Heart right ventricle (tissue), 16 donors: ENCODE measurements at regions not wholly inside any gene's neighbourhood (a gene's known extent, or its start where the extent isn't known, plus 50 kb on each side); places are given as distances from the start of the nearest gene placed in this dataset.

Source experiments
- ATAC-seq, 8 donors: fragments of 200-7000 bp; cut with Tn5 transposase; one replicate each; pipeline ENCODE4 v1.9.1; 2020; ENCODE audit warnings: mild to moderate bottlenecking in 8 of 8, moderate library complexity in 8 of 8, moderate number of reproducible peaks in 1 of 8
- DNase-seq, 2 donors: peaks; one replicate each; pipeline ENCODE4 v3.0.0-alpha.2; 2020
- H3K27ac ChIP-seq, 10 donors: fragments of 200-600 bp; sonication (generic) in 2 of 10; one replicate each; pipeline versions ENCODE4 v1.5.0 to v1.8.0; 2020 to 2022; ENCODE audit warnings: mild to moderate bottlenecking in 3 of 10
- H3K27me3 ChIP-seq, 7 donors: fragments of 200-600 bp; one replicate each; pipeline ENCODE4 v1.8.0; 2021 to 2022; ENCODE audit warnings: mild to moderate bottlenecking in 2 of 7
- H3K36me3 ChIP-seq, 9 donors: fragments of 200-600 bp; sonication (generic) in 1 of 9; one replicate each; pipeline versions ENCODE4 v1.5.0 to v1.8.0; 2020 to 2022; ENCODE audit warnings: mild to moderate bottlenecking in 2 of 9
- H3K4me1 ChIP-seq, 9 donors: fragments of 200-600 bp; sonication (generic) in 1 of 9; one replicate each; pipeline versions ENCODE4 v1.5.0 to v1.8.0; 2020 to 2022; ENCODE audit warnings: mild to moderate bottlenecking in 4 of 9
- H3K4me3 ChIP-seq, 10 donors: fragments of 200-600 bp; sonication (generic) in 2 of 10; one replicate each; pipeline versions ENCODE4 v1.5.0 to v1.8.0; 2020 to 2022; ENCODE audit warnings: mild to moderate bottlenecking in 7 of 10, moderate library complexity in 2 of 10
- H3K9me3 ChIP-seq, 11 donors: fragments of 200-600 bp in 10 of 11; sonication (generic) in 2 of 11; one replicate each; pipeline versions ENCODE4 v1.5.0 to v1.8.0; 2013 to 2022; ENCODE audit warnings: mild to moderate bottlenecking in 2 of 11, control low read depth in 1 of 11, moderate library complexity in 1 of 11
- WGBS, 2 donors: extraction: QIAGEN DNeasy Blood & Tissue Kit; methylation state at CpG; one replicate each; pipeline ENCODE4 v1.1.7; 2013; ENCODE audit warnings: inconsistent platforms in 1 of 2; 5-methylcytosine and 5-hydroxymethylcytosine counted together
- intact Hi-C, 10 donors: fragments of 100-400 bp; cut with DNase I; formaldehyde crosslinking; loops; one replicate each; pipeline versions ENCODE4 v1.11.1 to v1.14.2; 2022
- TF ChIP-seq, protein P1 (sequence below), 9 donors: fragments of 200-600 bp; sonication (generic) in 2 of 9; IDR thresholded peaks; one replicate each; pipeline versions ENCODE4 v1.5.0 to v1.8.0; 2021 to 2022; ENCODE audit warnings: antibody characterized with exemption in 9 of 9, mild to moderate bottlenecking in 5 of 9, moderate library complexity in 1 of 9
- donor health status: Arrhythmogenic right ventricular cardiomyopathy.
- donor health status: ischemic (EF 13 %, LVEDD 7.1; RV severe dilation, severe dysfunction).
- donor health status: healthy with polysubstance abuse.
- donor health status: DM: no; HTN: yes; CAD: no.
- donor health status: DM: no; HTN: no; CAD: no.
- donor health status: ischemic (EF 25% LVEDD 6.9; RV normal size, moderate dysfunction).
- donor health status: ischemic (EF 25% LVEDD 5.7; RV mildly dilated, moderate dysfunction).
- donor health status: healthy.
- donor health status: DM: yes; HTN: yes; CAD: no.
- donor health status: Ischemic cardiomyopathy.
- donor health status: ischemic (EF 35%, LVEDD 5.7; RV mildly dilated, moderate dysfunction).
- donor health status: nonischemic (EF 11% LVEDD 7.7; RV severe dilation, severe dysfunction).
- donor health status: DM: yes; HTN: yes; CAD: no.
- donor health status: PGD.
- donor health status: ischemic (EF 29% LVEDD 5.4; RV normal size, mild dysfunction).
- donor health status: nonischemic (EF 23%, LVEDD 6.1; RV moderate dilation, normal function).

DNA sequence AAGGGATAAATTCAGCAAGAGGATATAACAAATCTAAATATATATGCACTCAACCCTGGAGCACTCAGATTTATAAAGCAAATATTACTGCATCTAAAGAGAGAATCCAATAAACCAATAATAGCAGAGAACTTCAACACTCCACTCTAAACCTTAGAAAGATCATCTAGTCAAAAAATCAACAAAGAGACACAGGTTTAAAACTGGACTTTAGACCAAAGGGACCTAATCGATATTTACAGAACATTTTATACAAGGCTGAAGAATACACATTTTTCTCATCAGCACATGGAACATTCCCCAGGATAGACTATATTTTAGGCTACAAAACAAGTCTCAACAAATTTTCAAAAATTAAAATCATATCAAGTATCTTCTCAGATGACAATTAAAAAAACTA, 379.0 kb downstream of the GBE1 start:
- DNase-seq (no peak), ATAC-seq (no peak)
- no peak overlapping the region for H3K4me3 ChIP-seq
- H3K4me1 ChIP-seq, result no peaks in the 10 kb centered on the region
- H3K27ac ChIP-seq, result no peak overlapping the region
- H3K9me3 ChIP-seq, result peaks cover 0 to 11% (median 0%) of the 10 kb centered on the region in 11 donors
- no peaks in the 10 kb centered on the region for H3K36me3 ChIP-seq
- intact Hi-C loops, result no loop called here
- WGBS, 2 donors, result 91 to 99% methylated on average over 1 of the region's 1 CpG
- TF ChIP-seq, protein P1, sequence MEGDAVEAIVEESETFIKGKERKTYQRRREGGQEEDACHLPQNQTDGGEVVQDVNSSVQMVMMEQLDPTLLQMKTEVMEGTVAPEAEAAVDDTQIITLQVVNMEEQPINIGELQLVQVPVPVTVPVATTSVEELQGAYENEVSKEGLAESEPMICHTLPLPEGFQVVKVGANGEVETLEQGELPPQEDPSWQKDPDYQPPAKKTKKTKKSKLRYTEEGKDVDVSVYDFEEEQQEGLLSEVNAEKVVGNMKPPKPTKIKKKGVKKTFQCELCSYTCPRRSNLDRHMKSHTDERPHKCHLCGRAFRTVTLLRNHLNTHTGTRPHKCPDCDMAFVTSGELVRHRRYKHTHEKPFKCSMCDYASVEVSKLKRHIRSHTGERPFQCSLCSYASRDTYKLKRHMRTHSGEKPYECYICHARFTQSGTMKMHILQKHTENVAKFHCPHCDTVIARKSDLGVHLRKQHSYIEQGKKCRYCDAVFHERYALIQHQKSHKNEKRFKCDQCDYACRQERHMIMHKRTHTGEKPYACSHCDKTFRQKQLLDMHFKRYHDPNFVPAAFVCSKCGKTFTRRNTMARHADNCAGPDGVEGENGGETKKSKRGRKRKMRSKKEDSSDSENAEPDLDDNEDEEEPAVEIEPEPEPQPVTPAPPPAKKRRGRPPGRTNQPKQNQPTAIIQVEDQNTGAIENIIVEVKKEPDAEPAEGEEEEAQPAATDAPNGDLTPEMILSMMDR (IDR thresholded peaks at IDR 0.05), result no peak
- H3K27me3 ChIP-seq, result no peaks in the 10 kb centered on the region

DNA sequence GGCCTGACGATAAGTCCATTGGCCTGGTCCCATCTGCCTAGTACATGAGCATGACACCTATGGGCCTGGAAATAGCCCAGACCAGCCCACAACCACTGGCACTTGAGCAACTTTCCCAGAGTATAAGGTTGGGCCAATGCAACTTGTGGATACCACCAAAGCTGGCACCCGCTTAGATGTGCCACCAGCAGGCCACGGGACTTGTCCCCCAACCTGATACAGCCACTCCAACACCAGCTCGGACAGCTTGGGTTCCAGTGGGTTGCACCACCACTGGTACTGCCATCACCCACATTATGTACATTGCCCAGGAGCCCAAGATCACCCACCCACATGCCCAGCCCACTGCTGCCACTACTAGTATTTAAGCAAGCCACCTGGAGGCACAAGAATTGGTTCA, 381.2 kb downstream of the GBE1 start:
- TF ChIP-seq, protein P1 (IDR thresholded peaks at IDR 0.05), result no peak
- Histone ChIP-seq H3K27ac (no peak overlapping the region), H3K4me1 (no peaks in the 10 kb centered on the region), H3K4me3 (no peak overlapping the region), H3K9me3 (peaks cover 0 to 11% (median 0%) of the 10 kb centered on the region in 11 donors), H3K27me3 (no peaks in the 10 kb centered on the region), H3K36me3 (no peaks in the 10 kb centered on the region)
- intact Hi-C loops, result no loop called here
- DNase-seq, result no peak
- 88 to 89% methylated on average over 4 of the region's 4 CpGs for WGBS, 2 donors
- no peak for ATAC-seq

DNA sequence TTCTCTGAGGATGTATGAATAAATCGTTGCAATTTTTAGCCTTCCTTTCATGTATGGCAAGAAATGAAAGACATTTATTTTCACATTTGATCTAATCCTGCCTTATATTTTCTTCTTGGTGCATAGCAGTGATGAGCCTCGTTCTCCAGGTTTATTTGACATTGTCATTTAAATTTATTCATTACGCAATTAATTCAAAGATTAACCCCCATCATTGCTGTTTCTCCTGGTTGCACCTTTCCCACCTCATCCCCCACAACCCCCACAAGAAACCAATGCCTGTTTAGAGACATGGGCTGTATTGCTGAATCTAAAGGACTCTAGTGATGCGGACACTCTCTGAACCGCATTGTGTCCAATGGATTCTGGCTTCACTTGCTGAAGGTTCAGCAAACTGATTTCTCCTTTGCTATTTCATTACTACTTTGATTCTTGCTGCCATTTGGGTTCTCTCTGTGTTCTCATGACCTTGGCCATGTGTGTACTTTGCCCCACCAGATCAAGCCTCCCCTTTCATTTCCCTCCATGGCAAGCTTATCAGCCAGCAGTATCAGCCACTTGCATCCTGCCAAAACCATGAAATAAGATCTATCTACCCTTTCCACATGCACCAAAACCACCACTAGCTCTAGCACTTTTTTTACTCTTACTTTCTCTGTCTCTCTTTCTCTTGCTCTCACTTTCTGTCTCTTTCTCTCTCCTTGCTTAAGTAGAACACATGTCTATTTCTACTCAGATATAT, 382.7 kb downstream of the GBE1 start:
- H3K9me3 ChIP-seq, result peaks cover 0 to 11% (median 0%) of the 10 kb centered on the region in 11 donors
- intact Hi-C loops, result no loop called here
- no peaks in the 10 kb centered on the region for H3K27me3 ChIP-seq
- no peak for DNase-seq
- no peak overlapping the region for H3K4me3 ChIP-seq
- H3K4me1 ChIP-seq, result no peaks in the 10 kb centered on the region
- ATAC-seq, result no peak
- TF ChIP-seq, protein P1 (IDR thresholded peaks at IDR 0.05), result no peak
- 71 to 76% methylated on average over 5 of the region's 5 CpGs for WGBS, 2 donors
- no peaks in the 10 kb centered on the region for H3K36me3 ChIP-seq
- no peak overlapping the region for H3K27ac ChIP-seq

DNA sequence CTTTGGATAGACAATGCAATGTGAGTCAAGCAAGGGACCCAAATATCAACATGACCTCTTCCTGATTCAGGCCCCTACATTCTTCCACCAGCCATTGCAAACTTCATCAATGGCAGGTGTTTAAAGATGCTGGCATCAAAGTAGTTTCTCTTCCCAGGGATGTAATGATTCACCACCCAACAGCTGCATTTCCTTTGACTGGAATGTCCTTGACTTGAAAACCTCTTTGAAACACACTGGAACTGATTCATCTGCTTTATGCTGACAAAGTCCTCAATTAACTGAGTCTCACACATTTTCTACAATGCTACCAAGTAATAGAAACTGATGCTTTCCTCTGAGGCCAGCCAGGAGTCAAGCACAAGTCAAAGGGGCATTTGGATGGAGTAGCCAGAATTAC, 385.5 kb downstream of the GBE1 start:
- Histone ChIP-seq H3K27me3 (no peaks in the 10 kb centered on the region), H3K4me1 (no peaks in the 10 kb centered on the region), H3K27ac (no peak overlapping the region), H3K36me3 (no peaks in the 10 kb centered on the region), H3K4me3 (no peak overlapping the region), H3K9me3 (peaks cover 0 to 1% (median 0%) of the 10 kb centered on the region in 11 donors)
- TF ChIP-seq, protein P1 (IDR thresholded peaks at IDR 0.05), result no peak
- intact Hi-C loops, result no loop called here
- DNase-seq (no peak), ATAC-seq (no peak)
